T-cell (primary cell): ENCODE measurements at regions not wholly inside any gene's neighbourhood (a gene's known extent, or its start where the extent isn't known, plus 50 kb on each side); places are given as distances from the start of the nearest gene placed in this dataset.
"Not testable (repeated sequence)": the region's sequence is repeated elsewhere in the genome, so short reads cannot be mapped to it uniquely, and the experiment has no call there.

ENCODE experiments used
- ATAC-seq, 4 experiments: fragments of 200-7000 bp in 3 of 4; fragments of 150-1000 bp in 1 of 4; cut with Tn5 transposase; replicated peaks in 1 of 4; 1 replicate in 3 of 4; 2 replicates in 1 of 4; pipeline ENCODE4 v1.10.0; 2021; ENCODE audit warnings: moderate library complexity in 3 of 4, mild to moderate bottlenecking in 2 of 4, moderate number of reproducible peaks in 1 of 4
- CTCF ChIA-PET, 2 donors: fragments of 300-600 bp; sonication (Branson Sonifier 250); formaldehyde crosslinking; loops; one replicate each; lab custom pipeline; 2022; ENCODE audit warnings: antibody characterized with exemption in 2 of 2; lab: Charles Lee
- POLR2A ChIA-PET, 2 donors: fragments of 300-600 bp; sonication (Branson Sonifier 250); formaldehyde crosslinking; loops; one replicate each; lab custom pipeline; 2022; ENCODE audit warnings: antibody characterized with exemption in 2 of 2; lab: Charles Lee
- DNase-seq, 35 experiments: peaks; one replicate each; pipeline versions ENCODE4 v3.0.0 to v3.0.0-alpha.2; 2013 to 2023
- H3K27ac ChIP-seq: one replicate; pipeline ENCODE4 v1.5.1; 2013; ENCODE audit warnings: low read length
- H3K27me3 ChIP-seq, 2 experiments: replicated peaks in 1 of 2; 1 replicate in 1 of 2; 2 replicates in 1 of 2; pipeline versions ENCODE4 v1.6.1 to v1.7.0; 2013; ENCODE audit warnings: low read length in 1 of 2, mixed read lengths in 1 of 2; ENCODE audit not compliant: control insufficient read depth in 2 of 2, insufficient read depth in 2 of 2; ENCODE audit errors: extremely low read depth in 1 of 2
- H3K36me3 ChIP-seq, 2 donors: 1 replicate in 1 of 2; 2 replicates in 1 of 2; pipeline versions ENCODE4 v1.6.1 to v1.7.0; 2013; ENCODE audit warnings: low read length in 1 of 2; ENCODE audit not compliant: control insufficient read depth in 2 of 2, insufficient read depth in 1 of 2; ENCODE audit errors: extremely low read depth in 1 of 2
- H3K4me1 ChIP-seq, 2 experiments: 1 replicate in 1 of 2; 2 replicates in 1 of 2; pipeline versions ENCODE4 v1.6.1 to v1.7.0; 2013; ENCODE audit warnings: low read length in 2 of 2, mixed read lengths in 1 of 2; ENCODE audit not compliant: insufficient read depth in 2 of 2, control insufficient read depth in 1 of 2; ENCODE audit errors: extremely low read depth in 1 of 2
- H3K4me3 ChIP-seq, 2 donors: 1 replicate in 1 of 2; 2 replicates in 1 of 2; pipeline versions ENCODE4 v1.5.1 to v1.7.0; 2013; ENCODE audit warnings: mild to moderate bottlenecking in 2 of 2, low read length in 1 of 2, moderate library complexity in 1 of 2; ENCODE audit not compliant: control insufficient read depth in 1 of 2; ENCODE audit errors: extremely low read depth in 1 of 2
- H3K9me3 ChIP-seq: 2 replicates; pipeline ENCODE4 v1.7.0; 2013
- H3K27ac Mint-ChIP-seq, 2 donors: one replicate each; pipeline ENCODE4 v1.8.0; 2020 to 2021; ENCODE audit warnings: mild to moderate bottlenecking in 2 of 2, mixed read lengths in 2 of 2
- H3K27me3 Mint-ChIP-seq, 2 donors: one replicate each; pipeline ENCODE4 v1.8.0; 2021 to 2022; ENCODE audit warnings: mixed read lengths in 2 of 2
- H3K36me3 Mint-ChIP-seq: one replicate; pipeline ENCODE4 v1.8.0; 2021; ENCODE audit warnings: mixed read lengths
- H3K4me1 Mint-ChIP-seq, 3 donors: one replicate each; pipeline ENCODE4 v1.8.0; 2020 to 2022; ENCODE audit warnings: mixed read lengths in 3 of 3, mild to moderate bottlenecking in 1 of 3
- H3K4me3 Mint-ChIP-seq, 3 donors: one replicate each; pipeline ENCODE4 v1.8.0; 2020 to 2022; ENCODE audit warnings: mild to moderate bottlenecking in 3 of 3, mixed read lengths in 3 of 3, moderate library complexity in 3 of 3
- H3K9me3 Mint-ChIP-seq, 3 donors: one replicate each; pipeline ENCODE4 v1.8.0; 2020 to 2022; ENCODE audit warnings: mixed read lengths in 3 of 3
- WGBS: methylation state at CpG from one replicate; pipeline ENCODE4 v1.1.5; 2013; ENCODE audit warnings: missing lambda C conversion rate; ENCODE audit not compliant: insufficient coverage; 5-methylcytosine and 5-hydroxymethylcytosine counted together

DNA sequence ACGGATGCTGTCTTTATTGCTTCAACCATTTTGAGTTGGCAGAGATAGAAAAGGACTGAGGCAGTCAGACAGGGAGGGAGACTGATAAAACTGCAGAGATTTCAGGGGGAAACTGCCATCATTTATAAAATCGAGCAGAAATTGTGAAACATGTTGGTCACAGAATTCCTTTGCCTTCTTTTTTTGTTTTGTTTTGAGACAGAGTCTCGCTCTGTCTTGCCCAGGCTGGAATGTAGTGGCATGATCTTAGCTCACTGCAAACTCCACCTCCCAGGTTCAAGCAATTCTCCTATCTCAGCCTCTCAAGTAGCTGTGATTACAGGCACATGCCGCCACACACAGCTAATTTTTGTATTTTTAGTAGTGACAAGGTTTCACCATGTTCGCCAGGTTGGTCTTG, 273.7 kb upstream of the USP9Y start:
- Histone ChIP-seq H3K27ac (no peak overlapping the region), H3K9me3 (no peaks in the 10 kb centered on the region), H3K4me3 (no peak overlapping the region), H3K36me3 (no peaks in the 10 kb centered on the region), H3K4me1 (no peaks in the 10 kb centered on the region), H3K27me3 (no peaks in the 10 kb centered on the region)
- Mint-ChIP-seq H3K4me3 (no peak overlapping the region), H3K27me3 (peaks cover 0 to 1% of the 10 kb centered on the region in 2 donors), H3K36me3 (no peaks in the 10 kb centered on the region), H3K27ac (no peak overlapping the region), H3K9me3 (no peaks in the 10 kb centered on the region), H3K4me1 (no peaks in the 10 kb centered on the region)
- DNase-seq, result no peak
- ChIA-PET CTCF (no interaction called here), POLR2A (no interaction called here)
- ATAC-seq, result no peak
- no CpG with 5 or more reads among the region's 5 CpGs for WGBS

DNA sequence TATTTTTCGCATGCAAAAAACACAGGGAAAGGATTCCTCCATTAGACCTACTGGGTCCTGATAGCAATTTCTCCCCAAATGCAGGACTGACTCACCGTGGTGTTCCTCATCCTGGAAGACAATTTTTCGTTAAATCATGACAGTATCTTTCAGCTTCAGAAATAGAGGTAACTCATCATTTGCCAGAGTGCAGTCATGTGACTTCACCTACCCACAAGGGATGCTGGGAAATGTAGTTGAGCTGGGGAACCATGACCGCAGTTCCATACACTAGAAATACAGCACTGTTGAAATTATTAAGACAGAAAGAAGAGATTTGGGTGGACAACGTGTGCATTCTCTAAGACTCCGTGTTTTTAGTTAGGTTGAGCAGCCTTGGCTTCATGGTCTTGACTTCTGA, 269.5 kb upstream of the USP9Y start:
- H3K27ac ChIP-seq, result no peak overlapping the region
- H3K9me3 ChIP-seq, result no peaks in the 10 kb centered on the region
- H3K36me3 ChIP-seq, result no peaks in the 10 kb centered on the region
- H3K36me3 Mint-ChIP-seq, result no peaks in the 10 kb centered on the region
- no peaks in the 10 kb centered on the region for H3K27me3 Mint-ChIP-seq
- ChIA-PET POLR2A (no interaction called here), CTCF (no interaction called here)
- no peaks in the 10 kb centered on the region for H3K27me3 ChIP-seq
- no peak overlapping the region for H3K4me3 Mint-ChIP-seq
- no peaks in the 10 kb centered on the region for H3K4me1 ChIP-seq
- H3K4me1 Mint-ChIP-seq, result no peaks in the 10 kb centered on the region
- no peak overlapping the region for H3K27ac Mint-ChIP-seq
- no peaks in the 10 kb centered on the region for H3K9me3 Mint-ChIP-seq
- no CpG with 5 or more reads among the region's 6 CpGs for WGBS
- no peak overlapping the region for H3K4me3 ChIP-seq
- DNase-seq, result no peak
- no peak for ATAC-seq

DNA sequence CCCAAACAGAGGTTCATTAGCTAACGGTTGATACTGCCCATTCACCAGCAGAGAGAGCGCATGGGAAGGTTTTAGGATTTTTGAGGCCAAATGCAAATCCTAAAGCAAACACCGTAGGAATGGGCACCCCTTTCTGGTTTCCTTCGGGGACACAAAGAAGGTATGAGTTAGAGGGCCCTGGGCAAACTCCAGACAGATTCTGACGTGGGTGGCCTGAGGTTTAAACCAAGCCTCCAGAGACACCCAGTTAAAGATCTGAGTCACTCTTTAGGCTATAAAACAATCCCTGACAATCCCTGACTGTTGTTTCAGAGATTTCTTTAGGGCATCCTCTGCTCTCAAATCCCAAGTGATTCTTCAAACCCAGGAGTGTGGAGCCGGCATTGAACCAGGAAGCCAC, 262.2 kb upstream of the USP9Y start:
- H3K36me3 ChIP-seq, H3K27me3 ChIP-seq, H3K4me1 Mint-ChIP-seq, POLR2A ChIA-PET, CTCF ChIA-PET, H3K27ac ChIP-seq, H3K36me3 Mint-ChIP-seq, H3K4me3 Mint-ChIP-seq, H3K9me3 ChIP-seq, H3K27me3 Mint-ChIP-seq, H3K27ac Mint-ChIP-seq, ATAC-seq, H3K4me3 ChIP-seq, H3K4me1 ChIP-seq, H3K9me3 Mint-ChIP-seq, DNase-seq: not testable (repeated sequence)
- no CpG with 5 or more reads among the region's 6 CpGs for WGBS

DNA sequence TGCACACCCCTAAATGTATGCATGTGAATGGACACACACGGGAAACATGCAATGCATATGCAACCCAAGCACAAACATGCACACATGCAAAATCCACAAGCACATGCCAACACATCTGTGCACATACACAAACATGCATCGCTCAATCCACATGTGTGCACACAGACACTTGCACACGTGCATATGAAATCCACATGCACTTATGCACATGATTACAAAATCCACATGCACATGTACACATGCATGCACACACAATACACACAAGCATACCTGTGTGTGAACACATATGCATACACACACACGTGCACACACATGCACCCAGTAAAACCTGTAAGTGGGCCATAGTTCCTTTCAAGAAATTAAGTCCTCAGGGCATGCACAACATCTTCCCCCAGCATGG, 256.8 kb upstream of the USP9Y start:
- no peaks in the 10 kb centered on the region for H3K36me3 Mint-ChIP-seq

DNA sequence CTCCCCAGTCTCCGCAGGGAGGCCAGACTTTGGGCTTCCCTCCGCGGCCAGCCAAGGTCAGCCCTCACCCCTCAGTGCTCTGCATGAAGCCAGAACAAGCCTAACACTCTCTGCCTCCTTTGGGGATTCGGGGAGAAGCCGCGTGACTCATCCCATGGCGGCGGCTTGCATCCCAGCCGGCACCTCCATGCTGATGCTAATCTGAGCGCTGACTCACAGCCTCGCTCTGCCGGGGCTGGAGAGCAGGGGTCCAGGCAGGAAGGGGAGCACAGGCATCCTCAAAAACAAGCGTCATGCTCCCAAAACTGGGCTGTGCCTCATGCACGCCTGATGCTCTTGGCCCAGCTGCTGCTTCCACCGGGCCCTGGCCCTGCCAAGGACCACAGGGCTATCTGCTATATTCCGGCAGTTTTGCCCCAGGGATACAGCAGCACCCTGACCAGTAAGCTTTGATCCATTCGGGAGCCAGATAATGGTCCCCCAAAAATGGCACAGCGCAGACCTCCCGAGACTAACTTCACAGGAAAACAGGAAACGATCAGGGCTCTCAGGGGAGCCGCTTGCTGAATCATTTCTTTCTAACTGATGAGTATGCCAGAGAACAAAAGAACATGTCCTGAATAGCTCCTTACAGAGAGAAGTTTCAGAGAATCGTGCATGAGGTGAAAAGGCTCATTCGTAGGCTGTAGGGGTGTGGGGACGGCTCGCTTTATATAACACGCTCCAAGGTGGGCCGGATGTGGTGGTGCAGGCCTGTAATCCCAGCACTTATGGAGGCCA, 254.4 kb upstream of the USP9Y start:
- H3K27ac ChIP-seq, H3K36me3 ChIP-seq, CTCF ChIA-PET, H3K4me3 Mint-ChIP-seq, H3K4me1 ChIP-seq, POLR2A ChIA-PET, H3K4me3 ChIP-seq, ATAC-seq, DNase-seq, H3K9me3 ChIP-seq, H3K9me3 Mint-ChIP-seq, H3K4me1 Mint-ChIP-seq, H3K27ac Mint-ChIP-seq, H3K36me3 Mint-ChIP-seq, H3K27me3 Mint-ChIP-seq, H3K27me3 ChIP-seq: not testable (repeated sequence)
- 90% methylated on average over 8 of the region's 27 CpGs for WGBS

More for the DNA sequence above, 256.8 kb upstream of the USP9Y start:
- Histone ChIP-seq H3K9me3 (no peaks in the 10 kb centered on the region), H3K27ac (no peak overlapping the region), H3K4me1 (no peaks in the 10 kb centered on the region), H3K36me3 (no peaks in the 10 kb centered on the region), H3K27me3 (no peaks in the 10 kb centered on the region), H3K4me3 (no peak overlapping the region)
- H3K27ac Mint-ChIP-seq, result no peak overlapping the region
- DNase-seq (no peak), ATAC-seq (no peak)
- H3K9me3 Mint-ChIP-seq, result peaks cover 0 to 4% (median 0%) of the 10 kb centered on the region in 3 donors
- H3K27me3 Mint-ChIP-seq, result no peaks in the 10 kb centered on the region
- POLR2A ChIA-PET, result no interaction called here
- H3K4me1 Mint-ChIP-seq, result no peaks in the 10 kb centered on the region
- H3K4me3 Mint-ChIP-seq, result no peak overlapping the region
- WGBS, result 100% methylated on average over 2 of the region's 4 CpGs
- CTCF ChIA-PET, result no interaction called here

DNA sequence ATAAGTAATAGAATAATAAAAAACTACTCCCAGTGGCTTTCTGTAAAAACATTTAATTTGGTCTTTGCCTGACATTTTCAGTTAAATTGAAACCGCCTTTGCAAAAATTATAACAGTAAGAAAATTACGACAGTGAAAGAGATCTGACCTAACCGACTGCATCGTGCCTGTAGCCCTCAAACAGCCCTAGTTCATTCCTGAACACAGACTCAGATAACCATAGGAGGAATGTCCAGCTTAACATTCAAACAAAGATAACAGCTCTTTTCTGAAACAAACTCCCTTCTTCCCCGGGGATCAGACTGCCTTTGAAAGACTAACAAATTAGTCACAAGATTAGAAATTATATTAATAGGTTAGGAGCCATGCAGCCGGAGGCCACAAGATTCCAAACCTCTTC, 252.5 kb upstream of the USP9Y start:
- H3K4me1 Mint-ChIP-seq, H3K36me3 ChIP-seq, ATAC-seq, POLR2A ChIA-PET, H3K27me3 Mint-ChIP-seq, DNase-seq, H3K27me3 ChIP-seq, H3K4me3 Mint-ChIP-seq, CTCF ChIA-PET, H3K4me1 ChIP-seq, H3K4me3 ChIP-seq, H3K9me3 ChIP-seq, H3K27ac ChIP-seq, H3K36me3 Mint-ChIP-seq, H3K9me3 Mint-ChIP-seq, H3K27ac Mint-ChIP-seq: not testable (repeated sequence)
- WGBS, result no CpG with 5 or more reads among the region's 6 CpGs

DNA sequence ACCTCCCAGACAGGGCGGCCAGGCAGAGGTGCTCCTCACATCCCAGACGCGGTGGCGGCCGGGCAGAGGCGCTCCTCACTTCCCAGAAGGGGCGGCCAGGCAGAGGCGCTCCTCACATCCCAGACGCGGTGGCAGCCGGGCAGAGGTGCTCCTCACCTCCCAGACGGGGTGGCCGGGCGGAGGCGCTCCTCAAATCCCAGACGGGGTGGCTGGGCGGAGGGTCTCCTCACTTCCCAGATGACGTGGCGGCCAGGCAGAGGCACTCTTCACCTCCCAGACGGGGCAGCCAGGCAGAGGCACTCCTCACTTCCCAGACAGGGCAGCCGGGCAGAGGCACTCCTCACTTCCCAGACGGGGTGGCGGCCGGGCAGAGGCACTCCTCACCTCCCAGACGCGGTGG, 247.7 kb upstream of the USP9Y start:
- not testable (repeated sequence) for H3K36me3 Mint-ChIP-seq, H3K4me1 Mint-ChIP-seq

More for the DNA sequence above, 247.7 kb upstream of the USP9Y start:
- ATAC-seq, H3K9me3 Mint-ChIP-seq, H3K9me3 ChIP-seq, H3K27ac ChIP-seq, H3K27me3 Mint-ChIP-seq, H3K27me3 ChIP-seq, DNase-seq, H3K4me1 ChIP-seq, H3K36me3 ChIP-seq, H3K4me3 ChIP-seq, CTCF ChIA-PET, H3K4me3 Mint-ChIP-seq, POLR2A ChIA-PET, H3K27ac Mint-ChIP-seq: not testable (repeated sequence)
- WGBS, result over 99% methylated on average over 14 of the region's 26 CpGs
